ENCODE measurements at regions not wholly inside any gene's neighbourhood (a gene's known extent, or its start where the extent isn't known, plus 50 kb on each side); places are given as distances from the start of the nearest gene placed in this dataset.

- DNase-seq: no peak
Measured at GRCh38 chr3:6532101-6532500, 328.8 kb upstream of the GRM7 start.

- no peak for DNase-seq
Measured at GRCh38 chr3:6540981-6541380, 319.9 kb upstream of the GRM7 start.

- DNase-seq: no peak
Measured at GRCh38 chr3:6542795-6543194, 318.1 kb upstream of the GRM7 start.

- no peak for DNase-seq
Measured at GRCh38 chr3:6549296-6549695, 311.6 kb upstream of the GRM7 start.

GRCh38 chr3:6551165-6551564 lies 309.8 kb upstream of the GRM7 start:
- DNase-seq: no peak

- DNase-seq: no peak
Measured at GRCh38 chr3:6560259-6560658, 300.7 kb upstream of the GRM7 start.

- DNase-seq: no peak
Measured at GRCh38 chr3:6567241-6567640, 293.7 kb upstream of the GRM7 start.

GRCh38 chr3:6568999-6569493 lies 291.9 kb upstream of the GRM7 start:
- no peak for DNase-seq

- DNase-seq: no peak
Measured at GRCh38 chr3:6571448-6571847, 289.5 kb upstream of the GRM7 start.

GRCh38 chr3:6577584-6577983 lies 283.3 kb upstream of the GRM7 start:
- DNase-seq: no peak

- DNase-seq: no peak
Measured at GRCh38 chr3:6578526-6578925, 282.4 kb upstream of the GRM7 start.

GRCh38 chr3:6580808-6581207 lies 280.1 kb upstream of the GRM7 start:
- no peak for DNase-seq

GRCh38 chr3:6585360-6585759 lies 275.6 kb upstream of the GRM7 start:
- DNase-seq: no peak

- no peak for DNase-seq
Measured at GRCh38 chr3:6600237-6600636, 260.7 kb upstream of the GRM7 start.

GRCh38 chr3:6601374-6601773 lies 259.5 kb upstream of the GRM7 start:
- DNase-seq: no peak

- no peak for DNase-seq
Measured at GRCh38 chr3:6602329-6602728, 258.6 kb upstream of the GRM7 start.

GRCh38 chr3:6605227-6605626 lies 255.7 kb upstream of the GRM7 start:
- no peak for DNase-seq

- no peak for DNase-seq
Measured at GRCh38 chr3:6608843-6609242, 252.1 kb upstream of the GRM7 start.

- DNase-seq: no peak
Measured at GRCh38 chr3:6612034-6612616, 248.8 kb upstream of the GRM7 start.

GRCh38 chr3:6622260-6622659 lies 238.7 kb upstream of the GRM7 start:
- DNase-seq: no peak

- no peak for DNase-seq
Measured at GRCh38 chr3:6622712-6623111, 238.2 kb upstream of the GRM7 start.

GRCh38 chr3:6631376-6631775 lies 229.5 kb upstream of the GRM7 start:
- no peak for DNase-seq

- DNase-seq: no peak
Measured at GRCh38 chr3:6640907-6641306, 220.0 kb upstream of the GRM7 start.

- no peak for DNase-seq
Measured at GRCh38 chr3:6644070-6644929, 216.6 kb upstream of the GRM7 start.

- DNase-seq: no peak
Measured at GRCh38 chr3:6654670-6655069, 206.2 kb upstream of the GRM7 start.
